ENCODE measurements at regions not wholly inside any gene's neighbourhood (a gene's known extent, or its start where the extent isn't known, plus 50 kb on each side); places are given as distances from the start of the nearest gene placed in this dataset.
"Not testable (repeated sequence)": the region's sequence is repeated elsewhere in the genome, so short reads cannot be mapped to it uniquely, and the experiment has no call there.

- DNase-seq (ENCODE audit: low read depth in 2 of 2), result not testable (repeated sequence)
Observed at GRCh38 chr10:87300163-87300562, 57.4 kb upstream of the NUTM2D start.

GRCh38 chr10:87301466-87302115 is 56.0 kb upstream of the NUTM2D start:
- DNase-seq (ENCODE audit: low read depth in 2 of 2), result peak in 1 of 2 donors; percentile 3

- not testable (repeated sequence) for DNase-seq (ENCODE audit: low read depth in 2 of 2)
Observed at GRCh38 chr10:87302132-87302531, 55.4 kb upstream of the NUTM2D start.

- not testable (repeated sequence) for DNase-seq (ENCODE audit: low read depth in 2 of 2)
Observed at GRCh38 chr10:87303707-87304106, 53.8 kb upstream of the NUTM2D start.

- not testable (repeated sequence) for DNase-seq (ENCODE audit: low read depth in 2 of 2)
Observed at GRCh38 chr10:87306681-87307080, 50.9 kb upstream of the NUTM2D start.

All from stimulated activated CD4-positive, alpha-beta T cell treated with anti-CD3 and anti-CD28 coated beads, Interleukin-1b, Interleukin-23, amount 100 ng/mL, for 1 hour (primary cell).